ENCODE measurements at regions not wholly inside any gene's neighbourhood (a gene's known extent, or its start where the extent isn't known, plus 50 kb on each side); places are given as distances from the start of the nearest gene placed in this dataset.

- H3K4me1 ChIP-seq (ENCODE audit: insufficient read depth) = peaks cover 9% of the 10 kb centered on the region; the same call in 1 of the 2 replicates
- H3K27ac ChIP-seq (ENCODE audit: low read depth) = no peak overlapping the region
- no peaks in the 10 kb centered on the region for H3K9me2 ChIP-seq (ENCODE audit: insufficient read depth)
- Mint-ChIP-seq H3K36me3 (ENCODE audit: low read depth) (no peaks in the 10 kb centered on the region; the same call in 2 of the 3 replicates), H3K4me1 (peaks cover 5% of the 10 kb centered on the region), H3K4me3 (no peak overlapping the region), H3K27me3 (ENCODE audit: insufficient read depth, low read depth, poor library complexity) (peaks cover 2% of the 10 kb centered on the region), H3K9me3 (no peaks in the 10 kb centered on the region), H3K27ac (no peak overlapping the region)
- H3K4me3 ChIP-seq = no peak overlapping the region
- no peak for TF ChIP-seq ZNF114 (CRISPR knock-in tag; IDR thresholded peaks at IDR 0.05)
- no peak for TF ChIP-seq JUNB (IDR thresholded peaks at IDR 0.05; ENCODE audit: unreplicated experiment)
- TF ChIP-seq CREB1 (CRISPR knock-in tag; IDR thresholded peaks at IDR 0.05; ENCODE audit: low read depth) = no peak
- TF ChIP-seq EZH2phosphoT487 (IDR thresholded peaks at IDR 0.05; ENCODE audit: unreplicated experiment) = no peak
- TF ChIP-seq CTCF (conservative IDR thresholded peaks at IDR 0.05; ENCODE audit: low read depth in 2 of 2) = no peak
- TF ChIP-seq, protein P1, sequence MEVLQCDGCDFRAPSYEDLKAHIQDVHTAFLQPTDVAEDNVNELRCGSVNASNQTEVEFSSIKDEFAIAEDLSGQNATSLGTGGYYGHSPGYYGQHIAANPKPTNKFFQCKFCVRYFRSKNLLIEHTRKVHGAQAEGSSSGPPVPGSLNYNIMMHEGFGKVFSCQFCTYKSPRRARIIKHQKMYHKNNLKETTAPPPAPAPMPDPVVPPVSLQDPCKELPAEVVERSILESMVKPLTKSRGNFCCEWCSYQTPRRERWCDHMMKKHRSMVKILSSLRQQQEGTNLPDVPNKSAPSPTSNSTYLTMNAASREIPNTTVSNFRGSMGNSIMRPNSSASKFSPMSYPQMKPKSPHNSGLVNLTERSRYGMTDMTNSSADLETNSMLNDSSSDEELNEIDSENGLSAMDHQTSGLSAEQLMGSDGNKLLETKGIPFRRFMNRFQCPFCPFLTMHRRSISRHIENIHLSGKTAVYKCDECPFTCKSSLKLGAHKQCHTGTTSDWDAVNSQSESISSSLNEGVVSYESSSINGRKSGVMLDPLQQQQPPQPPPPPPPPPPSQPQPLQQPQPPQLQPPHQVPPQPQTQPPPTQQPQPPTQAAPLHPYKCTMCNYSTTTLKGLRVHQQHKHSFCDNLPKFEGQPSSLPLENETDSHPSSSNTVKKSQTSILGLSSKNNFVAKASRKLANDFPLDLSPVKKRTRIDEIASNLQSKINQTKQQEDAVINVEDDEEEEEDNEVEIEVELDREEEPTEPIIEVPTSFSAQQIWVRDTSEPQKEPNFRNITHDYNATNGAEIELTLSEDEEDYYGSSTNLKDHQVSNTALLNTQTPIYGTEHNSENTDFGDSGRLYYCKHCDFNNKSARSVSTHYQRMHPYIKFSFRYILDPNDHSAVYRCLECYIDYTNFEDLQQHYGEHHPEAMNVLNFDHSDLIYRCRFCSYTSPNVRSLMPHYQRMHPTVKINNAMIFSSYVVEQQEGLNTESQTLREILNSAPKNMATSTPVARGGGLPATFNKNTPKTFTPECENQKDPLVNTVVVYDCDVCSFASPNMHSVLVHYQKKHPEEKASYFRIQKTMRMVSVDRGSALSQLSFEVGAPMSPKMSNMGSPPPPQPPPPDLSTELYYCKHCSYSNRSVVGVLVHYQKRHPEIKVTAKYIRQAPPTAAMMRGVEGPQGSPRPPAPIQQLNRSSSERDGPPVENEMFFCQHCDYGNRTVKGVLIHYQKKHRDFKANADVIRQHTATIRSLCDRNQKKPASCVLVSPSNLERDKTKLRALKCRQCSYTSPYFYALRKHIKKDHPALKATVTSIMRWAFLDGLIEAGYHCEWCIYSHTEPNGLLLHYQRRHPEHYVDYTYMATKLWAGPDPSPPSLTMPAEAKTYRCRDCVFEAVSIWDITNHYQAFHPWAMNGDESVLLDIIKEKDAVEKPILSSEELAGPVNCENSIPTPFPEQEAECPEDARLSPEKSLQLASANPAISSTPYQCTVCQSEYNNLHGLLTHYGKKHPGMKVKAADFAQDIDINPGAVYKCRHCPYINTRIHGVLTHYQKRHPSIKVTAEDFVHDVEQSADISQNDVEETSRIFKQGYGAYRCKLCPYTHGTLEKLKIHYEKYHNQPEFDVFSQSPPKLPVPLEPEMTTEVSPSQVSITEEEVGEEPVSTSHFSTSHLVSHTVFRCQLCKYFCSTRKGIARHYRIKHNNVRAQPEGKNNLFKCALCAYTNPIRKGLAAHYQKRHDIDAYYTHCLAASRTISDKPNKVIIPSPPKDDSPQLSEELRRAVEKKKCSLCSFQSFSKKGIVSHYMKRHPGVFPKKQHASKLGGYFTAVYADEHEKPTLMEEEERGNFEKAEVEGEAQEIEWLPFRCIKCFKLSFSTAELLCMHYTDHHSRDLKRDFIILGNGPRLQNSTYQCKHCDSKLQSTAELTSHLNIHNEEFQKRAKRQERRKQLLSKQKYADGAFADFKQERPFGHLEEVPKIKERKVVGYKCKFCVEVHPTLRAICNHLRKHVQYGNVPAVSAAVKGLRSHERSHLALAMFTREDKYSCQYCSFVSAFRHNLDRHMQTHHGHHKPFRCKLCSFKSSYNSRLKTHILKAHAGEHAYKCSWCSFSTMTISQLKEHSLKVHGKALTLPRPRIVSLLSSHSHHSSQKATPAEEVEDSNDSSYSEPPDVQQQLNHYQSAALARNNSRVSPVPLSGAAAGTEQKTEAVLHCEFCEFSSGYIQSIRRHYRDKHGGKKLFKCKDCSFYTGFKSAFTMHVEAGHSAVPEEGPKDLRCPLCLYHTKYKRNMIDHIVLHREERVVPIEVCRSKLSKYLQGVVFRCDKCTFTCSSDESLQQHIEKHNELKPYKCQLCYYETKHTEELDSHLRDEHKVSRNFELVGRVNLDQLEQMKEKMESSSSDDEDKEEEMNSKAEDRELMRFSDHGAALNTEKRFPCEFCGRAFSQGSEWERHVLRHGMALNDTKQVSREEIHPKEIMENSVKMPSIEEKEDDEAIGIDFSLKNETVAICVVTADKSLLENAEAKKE (CRISPR knock-in tag; IDR thresholded peaks at IDR 0.05) = no peak
- TF ChIP-seq NANOG (IDR thresholded peaks at IDR 0.05; ENCODE audit: borderline replicate concordance) = no peak
- no peak for TF ChIP-seq ETS1 (IDR thresholded peaks at IDR 0.05)
- TF ChIP-seq POLR2AphosphoS5 (IDR thresholded peaks at IDR 0.05; ENCODE audit: low read depth) = no peak
- no peak for TF ChIP-seq ZNF331 (CRISPR knock-in tag; IDR thresholded peaks at IDR 0.05; ENCODE audit: low read depth)
- TF ChIP-seq EZH2 (IDR thresholded peaks at IDR 0.05; ENCODE audit: low read depth, unreplicated experiment) = no peak
- no peak for TF ChIP-seq STAT1 (IDR thresholded peaks at IDR 0.05; ENCODE audit: unreplicated experiment)
- TF ChIP-seq REST (IDR thresholded peaks at IDR 0.05; ENCODE audit: unreplicated experiment) = no peak
- no peak for ATAC-seq
- no peaks in the 10 kb centered on the region for H3F3A ChIP-seq (replicated peaks; ENCODE audit: low read depth)
- H3K36me3 ChIP-seq (ENCODE audit: insufficient read depth) = no peaks in the 10 kb centered on the region
- H3K4me2 ChIP-seq = no peak overlapping the region
- no peaks in the 10 kb centered on the region for H3K27me3 ChIP-seq (ENCODE audit: insufficient read depth)
- H2AFZ ChIP-seq = no peak overlapping the region
- 0 out of 2 replicates have a peak, but pooled peaks cover 3% of the 10 kb centered on the region for H4K20me1 ChIP-seq (replicated peaks; ENCODE audit: insufficient read depth)
- DNase-seq (ENCODE audit: low spot score) = no peak
- no peaks in the 10 kb centered on the region for H3K79me2 ChIP-seq (replicated peaks; ENCODE audit: insufficient read depth)
These were observed 333.4 kb upstream of the TBC1D5 start for GRCh38 chr3:18075799-18076198.
